ENCODE measurements at regions not wholly inside any gene's neighbourhood (a gene's known extent, or its start where the extent isn't known, plus 50 kb on each side); places are given as distances from the start of the nearest gene placed in this dataset.

DNA sequence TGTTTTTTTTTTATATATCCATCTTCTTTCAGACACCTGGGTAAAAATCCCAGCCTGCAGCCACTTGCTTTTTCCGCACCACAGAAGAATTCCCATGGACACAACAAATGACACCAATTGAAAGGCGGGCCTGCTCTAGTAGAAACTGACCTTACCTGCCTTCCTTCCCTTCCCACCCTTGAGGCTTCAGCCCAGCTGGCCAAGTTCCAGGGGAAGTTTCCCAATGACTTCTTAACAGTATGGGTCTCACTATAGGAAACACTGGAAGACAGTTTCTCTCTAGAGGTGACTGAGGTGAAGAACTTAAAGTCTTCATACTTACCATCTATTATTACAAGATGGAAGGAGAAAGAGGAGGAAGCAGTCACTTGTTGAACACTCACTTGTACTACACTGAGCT lies 714.2 kb upstream of the NR2F2 start:
- TF ChIP-seq, protein P1, sequence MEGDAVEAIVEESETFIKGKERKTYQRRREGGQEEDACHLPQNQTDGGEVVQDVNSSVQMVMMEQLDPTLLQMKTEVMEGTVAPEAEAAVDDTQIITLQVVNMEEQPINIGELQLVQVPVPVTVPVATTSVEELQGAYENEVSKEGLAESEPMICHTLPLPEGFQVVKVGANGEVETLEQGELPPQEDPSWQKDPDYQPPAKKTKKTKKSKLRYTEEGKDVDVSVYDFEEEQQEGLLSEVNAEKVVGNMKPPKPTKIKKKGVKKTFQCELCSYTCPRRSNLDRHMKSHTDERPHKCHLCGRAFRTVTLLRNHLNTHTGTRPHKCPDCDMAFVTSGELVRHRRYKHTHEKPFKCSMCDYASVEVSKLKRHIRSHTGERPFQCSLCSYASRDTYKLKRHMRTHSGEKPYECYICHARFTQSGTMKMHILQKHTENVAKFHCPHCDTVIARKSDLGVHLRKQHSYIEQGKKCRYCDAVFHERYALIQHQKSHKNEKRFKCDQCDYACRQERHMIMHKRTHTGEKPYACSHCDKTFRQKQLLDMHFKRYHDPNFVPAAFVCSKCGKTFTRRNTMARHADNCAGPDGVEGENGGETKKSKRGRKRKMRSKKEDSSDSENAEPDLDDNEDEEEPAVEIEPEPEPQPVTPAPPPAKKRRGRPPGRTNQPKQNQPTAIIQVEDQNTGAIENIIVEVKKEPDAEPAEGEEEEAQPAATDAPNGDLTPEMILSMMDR (conservative IDR thresholded peaks at IDR 0.05; ENCODE audit: low read depth, low read length), result no peak
- no peak for TF ChIP-seq EZH2 (IDR thresholded peaks at IDR 0.05; ENCODE audit: borderline replicate concordance, low read depth, low read length, poor library complexity, severe bottlenecking)
